Endothelial cell (in vitro differentiated cells): ENCODE measurements at regions not wholly inside any gene's neighbourhood (a gene's known extent, or its start where the extent isn't known, plus 50 kb on each side); places are given as distances from the start of the nearest gene placed in this dataset.

Source experiments
- DNase-seq: peaks from one replicate; pipeline ENCODE4 v3.0.0; 2021; ENCODE audit warnings: low spot score
- H3K27ac Mint-ChIP-seq: one replicate; pipeline ENCODE4 v1.8.0; 2021; ENCODE audit warnings: mixed read lengths, inconsistent platforms; ENCODE audit not compliant: unreplicated experiment
- H3K27me3 Mint-ChIP-seq: one replicate; pipeline ENCODE4 v1.8.0; 2021; ENCODE audit warnings: mild to moderate bottlenecking, moderate library complexity, mixed read lengths, inconsistent platforms; ENCODE audit not compliant: unreplicated experiment
- H3K36me3 Mint-ChIP-seq: one replicate; pipeline ENCODE4 v1.8.0; 2021; ENCODE audit warnings: mild to moderate bottlenecking, low read depth, mixed read lengths, inconsistent platforms; ENCODE audit not compliant: unreplicated experiment
- H3K4me1 Mint-ChIP-seq: one replicate; pipeline ENCODE4 v1.8.0; 2021; ENCODE audit warnings: mild to moderate bottlenecking, mixed read lengths, inconsistent platforms; ENCODE audit not compliant: unreplicated experiment
- H3K4me3 Mint-ChIP-seq: one replicate; pipeline ENCODE4 v1.8.0; 2021; ENCODE audit warnings: mild to moderate bottlenecking, mixed read lengths, inconsistent platforms; ENCODE audit not compliant: unreplicated experiment
- H3K9me3 Mint-ChIP-seq: one replicate; pipeline ENCODE4 v1.8.0; 2021; ENCODE audit warnings: mixed read lengths, inconsistent platforms; ENCODE audit not compliant: unreplicated experiment
- CTCF ChIP-seq: fragments of 200-600 bp; sonication (generic); IDR thresholded peaks from one replicate; pipeline ENCODE4 v1.5.0; 2021; ENCODE audit warnings: antibody characterized with exemption; ENCODE audit not compliant: unreplicated experiment

- no peak overlapping the region for H3K4me3 Mint-ChIP-seq
- no peak overlapping the region for H3K27ac Mint-ChIP-seq
- H3K27me3 Mint-ChIP-seq, result peaks cover 1% of the 10 kb centered on the region
- DNase-seq, result no peak
- no peak for TF ChIP-seq CTCF
- H3K36me3 Mint-ChIP-seq, result no peaks in the 10 kb centered on the region
- H3K9me3 Mint-ChIP-seq, result no peaks in the 10 kb centered on the region
- no peaks in the 10 kb centered on the region for H3K4me1 Mint-ChIP-seq
Observed at GRCh38 chr3:67866571-67866970, 212.2 kb upstream of the SUCLG2 start.

- Mint-ChIP-seq H3K27me3 (no peaks in the 10 kb centered on the region), H3K4me3 (no peak overlapping the region), H3K4me1 (no peaks in the 10 kb centered on the region), H3K9me3 (no peaks in the 10 kb centered on the region), H3K36me3 (no peaks in the 10 kb centered on the region), H3K27ac (no peak overlapping the region)
- DNase-seq, result no peak
- no peak for TF ChIP-seq CTCF
Observed at GRCh38 chr3:67864587-67865183, 210.3 kb upstream of the SUCLG2 start.

GRCh38 chr3:67863869-67864268 is 209.5 kb upstream of the SUCLG2 start:
- Mint-ChIP-seq H3K27ac (no peak overlapping the region), H3K4me1 (no peaks in the 10 kb centered on the region), H3K4me3 (no peak overlapping the region), H3K36me3 (no peaks in the 10 kb centered on the region), H3K27me3 (no peaks in the 10 kb centered on the region), H3K9me3 (no peaks in the 10 kb centered on the region)
- peak; percentile 31 for DNase-seq
- TF ChIP-seq CTCF, result peak; percentile 61

GRCh38 chr3:67860429-67860828 is 206.0 kb upstream of the SUCLG2 start:
- Mint-ChIP-seq H3K27me3 (no peaks in the 10 kb centered on the region), H3K36me3 (no peaks in the 10 kb centered on the region), H3K27ac (no peak overlapping the region), H3K4me3 (no peak overlapping the region), H3K9me3 (no peaks in the 10 kb centered on the region), H3K4me1 (no peaks in the 10 kb centered on the region)
- no peak for DNase-seq
- no peak for TF ChIP-seq CTCF

GRCh38 chr3:67858492-67858891 is 204.1 kb upstream of the SUCLG2 start:
- Mint-ChIP-seq H3K4me3 (no peak overlapping the region), H3K36me3 (no peaks in the 10 kb centered on the region)

More at GRCh38 chr3:67858492-67858891, 204.1 kb upstream of the SUCLG2 start:
- DNase-seq, result no peak
- Mint-ChIP-seq H3K9me3 (no peaks in the 10 kb centered on the region), H3K27me3 (no peaks in the 10 kb centered on the region), H3K4me1 (no peaks in the 10 kb centered on the region), H3K27ac (no peak overlapping the region)
- TF ChIP-seq CTCF, result no peak
